Coronary artery (tissue), 2 donors: ENCODE measurements at regions not wholly inside any gene's neighbourhood (a gene's known extent, or its start where the extent isn't known, plus 50 kb on each side); places are given as distances from the start of the nearest gene placed in this dataset.

Experiments
- DNase-seq: peaks from one replicate; pipeline ENCODE4 v3.0.0-alpha.2; 2017; ENCODE audit warnings: low spot score
- H3K27ac ChIP-seq, 2 donors: fragments of 200-600 bp; sonication (generic); one replicate each; pipeline ENCODE4 v1.5.1; 2016 to 2019
- H3K4me3 ChIP-seq: fragments of 200-600 bp; sonication (generic); 2 replicates; pipeline ENCODE4 v1.5.1; 2016; ENCODE audit warnings: mild to moderate bottlenecking, moderate library complexity
- TF ChIP-seq, protein P1 (sequence below): fragments of 200-600 bp; sonication (generic); IDR thresholded peaks from one replicate; pipeline ENCODE4 v1.5.1; 2019; ENCODE audit warnings: antibody characterized with exemption

DNA sequence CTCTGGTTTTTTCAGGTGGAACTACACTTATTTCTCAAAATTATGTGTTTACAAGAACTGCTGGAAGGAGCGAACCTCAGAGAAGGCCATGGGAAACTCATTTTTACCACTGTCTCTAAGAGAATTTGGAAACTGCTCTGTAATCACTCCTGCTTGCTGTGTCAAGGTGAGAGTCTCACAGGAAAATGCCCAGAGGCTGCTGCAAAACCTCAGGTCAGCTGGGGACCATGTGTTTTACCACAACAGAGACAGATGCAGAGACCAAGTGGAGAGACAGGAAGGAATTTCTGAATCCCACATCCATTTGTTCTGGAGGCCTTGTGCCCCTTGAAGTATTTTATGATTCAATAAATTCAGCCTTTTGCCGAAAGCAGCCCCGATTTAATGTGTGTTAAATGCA, 743.8 kb upstream of the SLC10A2 start:
- Histone ChIP-seq H3K4me3 (no peak overlapping the region), H3K27ac (no peak overlapping the region)
- TF ChIP-seq, protein P1, sequence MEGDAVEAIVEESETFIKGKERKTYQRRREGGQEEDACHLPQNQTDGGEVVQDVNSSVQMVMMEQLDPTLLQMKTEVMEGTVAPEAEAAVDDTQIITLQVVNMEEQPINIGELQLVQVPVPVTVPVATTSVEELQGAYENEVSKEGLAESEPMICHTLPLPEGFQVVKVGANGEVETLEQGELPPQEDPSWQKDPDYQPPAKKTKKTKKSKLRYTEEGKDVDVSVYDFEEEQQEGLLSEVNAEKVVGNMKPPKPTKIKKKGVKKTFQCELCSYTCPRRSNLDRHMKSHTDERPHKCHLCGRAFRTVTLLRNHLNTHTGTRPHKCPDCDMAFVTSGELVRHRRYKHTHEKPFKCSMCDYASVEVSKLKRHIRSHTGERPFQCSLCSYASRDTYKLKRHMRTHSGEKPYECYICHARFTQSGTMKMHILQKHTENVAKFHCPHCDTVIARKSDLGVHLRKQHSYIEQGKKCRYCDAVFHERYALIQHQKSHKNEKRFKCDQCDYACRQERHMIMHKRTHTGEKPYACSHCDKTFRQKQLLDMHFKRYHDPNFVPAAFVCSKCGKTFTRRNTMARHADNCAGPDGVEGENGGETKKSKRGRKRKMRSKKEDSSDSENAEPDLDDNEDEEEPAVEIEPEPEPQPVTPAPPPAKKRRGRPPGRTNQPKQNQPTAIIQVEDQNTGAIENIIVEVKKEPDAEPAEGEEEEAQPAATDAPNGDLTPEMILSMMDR, result no peak

DNA sequence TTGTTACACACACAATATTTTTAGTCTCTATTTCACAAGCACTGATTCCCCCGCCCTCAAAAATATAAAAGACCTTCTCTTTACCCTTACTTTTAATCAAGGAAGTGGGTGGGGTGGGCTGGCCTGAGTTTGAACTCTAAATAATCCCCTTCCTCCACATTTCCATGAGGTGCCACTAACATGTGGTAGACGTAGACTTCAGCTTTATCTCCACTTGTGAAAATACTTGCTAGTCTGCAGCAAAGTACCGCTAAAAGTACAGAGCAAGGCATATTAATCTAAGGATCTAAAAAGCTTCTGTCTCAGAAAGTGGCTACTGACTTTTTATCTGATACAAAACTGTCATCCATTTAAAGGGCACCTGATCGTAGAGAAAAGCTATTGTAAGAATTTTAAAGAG, 739.6 kb upstream of the SLC10A2 start:
- Histone ChIP-seq H3K27ac (no peak overlapping the region), H3K4me3 (no peak overlapping the region)
- TF ChIP-seq, protein P1, result no peak
- DNase-seq, result no peak

More for the DNA sequence above, 743.8 kb upstream of the SLC10A2 start:
- DNase-seq, result no peak

DNA sequence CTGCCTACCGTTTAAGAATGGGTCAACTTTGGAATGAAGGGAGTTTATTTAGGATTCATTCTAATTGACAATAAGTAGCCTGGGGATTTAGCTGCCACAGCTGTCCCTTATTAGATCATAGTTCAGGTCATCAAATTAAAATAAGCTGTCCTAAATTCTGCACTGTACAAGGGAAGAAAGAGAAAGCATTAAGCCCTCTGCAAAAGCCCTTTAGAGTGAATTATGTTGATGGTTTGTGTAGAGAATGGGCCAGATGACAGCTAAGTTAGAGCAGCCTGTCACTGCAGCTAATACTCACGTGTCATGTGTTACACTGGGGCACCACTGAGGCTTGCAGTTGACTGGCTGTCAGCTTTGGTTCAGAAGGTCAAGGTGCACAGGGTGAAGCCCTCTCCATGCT, 737.1 kb upstream of the SLC10A2 start:
- Histone ChIP-seq H3K27ac (no peak overlapping the region), H3K4me3 (no peak overlapping the region)
- TF ChIP-seq, protein P1, result no peak
- DNase-seq, result no peak

- Histone ChIP-seq H3K4me3 (no peak overlapping the region), H3K27ac (no peak overlapping the region)
- TF ChIP-seq, protein P1, result no peak
- DNase-seq, result no peak
Observed at GRCh38 chr13:103799028-103799427, 732.8 kb upstream of the SLC10A2 start.

- DNase-seq, result no peak
- Histone ChIP-seq H3K27ac (no peak overlapping the region), H3K4me3 (no peak overlapping the region)
- TF ChIP-seq, protein P1, result no peak
Observed at GRCh38 chr13:103795892-103796478, 729.8 kb upstream of the SLC10A2 start.

- Histone ChIP-seq H3K27ac (no peak overlapping the region), H3K4me3 (no peak overlapping the region)
- DNase-seq, result no peak
- TF ChIP-seq, protein P1, result no peak
Observed at GRCh38 chr13:103794526-103794925, 728.3 kb upstream of the SLC10A2 start.

GRCh38 chr13:103788061-103788652, 721.9 kb upstream of the SLC10A2 start:
- Histone ChIP-seq H3K27ac (no peak overlapping the region), H3K4me3 (no peak overlapping the region)
- DNase-seq, result no peak
- TF ChIP-seq, protein P1, result no peak
